Neutrophil (primary cell): ENCODE measurements at regions not wholly inside any gene's neighbourhood (a gene's known extent, or its start where the extent isn't known, plus 50 kb on each side); places are given as distances from the start of the nearest gene placed in this dataset.

Experiments
- H3K27ac ChIP-seq: fragments of 200-600 bp; sonication (generic); 2 replicates; pipeline ENCODE4 v1.5.1; 2016; ENCODE audit warnings: mild to moderate bottlenecking, moderate library complexity
- H3K27me3 ChIP-seq: fragments of 200-600 bp; sonication (generic); 2 replicates; pipeline ENCODE4 v1.6.0; 2016; ENCODE audit warnings: mild to moderate bottlenecking
- H3K36me3 ChIP-seq: fragments of 200-600 bp; sonication (generic); 2 replicates; pipeline ENCODE4 v1.5.1; 2017
- H3K4me1 ChIP-seq, 2 experiments: fragments of 200-600 bp in 1 of 2; sonication (generic) in 1 of 2; 1 replicate in 1 of 2; 2 replicates in 1 of 2; pipeline versions ENCODE4 v1.5.1 to v1.6.1; 2013 to 2016; ENCODE audit warnings: low read depth in 1 of 2, low read length in 1 of 2, mild to moderate bottlenecking in 1 of 2, moderate library complexity in 1 of 2; ENCODE audit not compliant: control insufficient read depth in 1 of 2, insufficient read depth in 1 of 2
- H3K4me3 ChIP-seq, 2 experiments: fragments of 200-600 bp in 1 of 2; sonication (generic) in 1 of 2; 1 replicate in 1 of 2; 2 replicates in 1 of 2; pipeline ENCODE4 v1.5.1; 2013 to 2016; ENCODE audit warnings: low read depth in 1 of 2, low read length in 1 of 2, mild to moderate bottlenecking in 1 of 2, moderate library complexity in 1 of 2
- H3K9me3 ChIP-seq: fragments of 200-600 bp; sonication (generic); 2 replicates; pipeline ENCODE4 v1.5.1; 2016
- TF ChIP-seq, protein P1 (sequence below): fragments of 200-600 bp; sonication (generic); IDR thresholded peaks from 2 replicates; pipeline ENCODE4 v1.5.1; 2016; ENCODE audit warnings: antibody characterized with exemption

DNA sequence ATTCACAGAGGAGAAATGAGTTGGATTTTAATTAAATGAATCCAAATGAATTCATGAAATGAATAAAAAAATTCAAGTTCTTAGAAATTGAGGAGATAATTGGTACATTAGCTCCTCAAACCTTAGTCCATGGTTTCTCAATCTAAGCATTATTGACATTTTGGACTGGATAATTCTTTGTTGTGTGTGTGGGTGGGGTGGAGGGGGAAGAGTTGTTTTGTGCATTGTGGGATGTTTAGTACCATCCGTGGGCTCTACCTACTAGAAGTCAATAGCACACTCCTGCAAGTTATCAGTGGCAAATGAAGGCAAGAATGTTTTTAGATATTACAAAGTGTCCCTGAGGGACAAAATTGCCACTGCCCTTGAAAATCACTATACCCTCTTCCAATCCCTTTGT lies 431.9 kb downstream of the PLPP3 start:
- Histone ChIP-seq H3K9me3 (no peaks in the 10 kb centered on the region), H3K4me3 (no peak overlapping the region), H3K4me1 (no peaks in the 10 kb centered on the region), H3K36me3 (no peaks in the 10 kb centered on the region), H3K27me3 (no peaks in the 10 kb centered on the region), H3K27ac (no peak overlapping the region)
- TF ChIP-seq, protein P1, sequence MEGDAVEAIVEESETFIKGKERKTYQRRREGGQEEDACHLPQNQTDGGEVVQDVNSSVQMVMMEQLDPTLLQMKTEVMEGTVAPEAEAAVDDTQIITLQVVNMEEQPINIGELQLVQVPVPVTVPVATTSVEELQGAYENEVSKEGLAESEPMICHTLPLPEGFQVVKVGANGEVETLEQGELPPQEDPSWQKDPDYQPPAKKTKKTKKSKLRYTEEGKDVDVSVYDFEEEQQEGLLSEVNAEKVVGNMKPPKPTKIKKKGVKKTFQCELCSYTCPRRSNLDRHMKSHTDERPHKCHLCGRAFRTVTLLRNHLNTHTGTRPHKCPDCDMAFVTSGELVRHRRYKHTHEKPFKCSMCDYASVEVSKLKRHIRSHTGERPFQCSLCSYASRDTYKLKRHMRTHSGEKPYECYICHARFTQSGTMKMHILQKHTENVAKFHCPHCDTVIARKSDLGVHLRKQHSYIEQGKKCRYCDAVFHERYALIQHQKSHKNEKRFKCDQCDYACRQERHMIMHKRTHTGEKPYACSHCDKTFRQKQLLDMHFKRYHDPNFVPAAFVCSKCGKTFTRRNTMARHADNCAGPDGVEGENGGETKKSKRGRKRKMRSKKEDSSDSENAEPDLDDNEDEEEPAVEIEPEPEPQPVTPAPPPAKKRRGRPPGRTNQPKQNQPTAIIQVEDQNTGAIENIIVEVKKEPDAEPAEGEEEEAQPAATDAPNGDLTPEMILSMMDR, result no peak

DNA sequence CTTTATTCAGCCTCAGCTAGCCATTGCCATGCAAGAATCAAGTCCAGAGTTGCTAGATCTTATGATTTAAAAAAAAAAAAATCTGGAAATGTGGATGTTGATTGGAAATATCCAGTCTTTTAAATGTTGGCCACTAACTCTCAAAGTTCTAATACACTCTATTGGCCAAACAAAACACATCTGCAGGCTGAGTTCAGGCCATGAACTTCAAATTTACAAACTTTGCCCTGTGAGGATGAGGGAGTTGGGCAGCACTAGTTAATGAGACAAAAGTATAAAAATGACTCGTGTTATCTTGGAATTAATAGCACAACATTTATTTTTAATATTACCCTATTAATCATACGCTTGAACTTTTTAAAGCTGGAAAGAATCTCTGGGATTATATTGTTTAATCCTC lies 432.3 kb downstream of the PLPP3 start:
- Histone ChIP-seq H3K4me1 (no peaks in the 10 kb centered on the region), H3K4me3 (no peak overlapping the region), H3K36me3 (no peaks in the 10 kb centered on the region), H3K9me3 (no peaks in the 10 kb centered on the region), H3K27ac (no peak overlapping the region), H3K27me3 (no peaks in the 10 kb centered on the region)
- TF ChIP-seq, protein P1, result no peak

DNA sequence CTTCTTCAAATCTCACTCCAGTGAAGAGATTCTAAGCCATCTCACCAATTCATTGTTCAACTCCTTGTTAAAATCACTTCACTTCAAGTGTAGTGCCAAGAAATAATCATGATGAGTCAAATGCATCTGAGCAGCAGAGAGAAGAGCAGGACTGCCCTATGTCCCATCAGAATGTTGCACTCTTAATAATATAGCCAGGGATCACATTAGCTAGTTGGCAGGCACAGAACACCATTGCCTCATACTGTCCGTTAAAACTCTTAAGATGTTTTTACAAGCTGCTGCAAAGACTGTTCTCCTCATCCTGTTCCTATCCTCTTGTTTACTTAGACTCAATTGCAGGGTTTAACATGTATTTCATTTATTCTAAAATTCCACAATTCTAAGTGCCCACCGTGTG lies 432.9 kb downstream of the PLPP3 start:
- no peaks in the 10 kb centered on the region for H3K27me3 ChIP-seq
- H3K4me3 ChIP-seq, result no peak overlapping the region
- TF ChIP-seq, protein P1, result no peak
- no peaks in the 10 kb centered on the region for H3K9me3 ChIP-seq
- H3K4me1 ChIP-seq, result no peaks in the 10 kb centered on the region
- no peak overlapping the region for H3K27ac ChIP-seq
- no peaks in the 10 kb centered on the region for H3K36me3 ChIP-seq

DNA sequence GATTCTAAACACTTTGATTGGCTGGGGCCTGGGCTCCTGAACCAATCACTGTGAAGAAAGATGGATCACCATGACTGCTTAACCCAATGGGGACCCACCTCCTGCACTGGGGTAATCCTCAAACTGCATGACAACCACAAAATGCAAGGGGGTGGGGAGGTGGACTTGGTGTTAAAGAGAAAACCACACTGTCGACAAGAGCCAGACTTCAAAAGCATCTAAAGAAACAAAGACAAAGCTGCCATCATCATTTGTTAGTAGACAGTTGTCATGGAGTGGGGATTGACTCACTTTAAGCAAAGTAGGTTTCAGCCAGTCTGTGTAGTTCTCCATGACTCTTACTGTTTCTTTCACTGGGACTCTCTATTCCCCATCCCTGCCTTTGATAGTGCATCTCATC lies 433.8 kb downstream of the PLPP3 start:
- TF ChIP-seq, protein P1, result no peak
- Histone ChIP-seq H3K9me3 (no peaks in the 10 kb centered on the region), H3K36me3 (no peaks in the 10 kb centered on the region), H3K4me1 (no peaks in the 10 kb centered on the region), H3K27ac (no peak overlapping the region), H3K27me3 (no peaks in the 10 kb centered on the region), H3K4me3 (no peak overlapping the region)

DNA sequence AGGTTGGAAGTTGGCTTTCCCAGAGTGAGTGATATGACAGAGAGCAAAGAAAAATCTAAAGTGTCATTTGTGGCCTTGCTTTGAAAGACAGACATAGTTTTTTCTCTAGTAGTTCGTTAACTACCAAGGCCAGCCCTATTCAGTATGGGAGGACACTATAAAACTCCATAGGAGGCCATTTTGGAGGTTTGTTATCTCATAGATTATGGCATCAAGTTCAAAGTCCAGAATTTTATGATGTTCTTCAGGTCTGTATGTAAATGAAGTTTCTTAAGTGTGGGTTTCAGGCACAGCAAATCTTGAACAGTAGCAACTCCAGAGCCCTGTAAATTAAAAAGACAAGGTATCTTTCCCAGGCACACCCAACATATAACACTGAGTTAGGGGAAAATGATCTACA lies 437.1 kb downstream of the PLPP3 start:
- Histone ChIP-seq H3K27me3 (no peaks in the 10 kb centered on the region), H3K27ac (no peak overlapping the region), H3K36me3 (no peaks in the 10 kb centered on the region), H3K9me3 (no peaks in the 10 kb centered on the region), H3K4me3 (no peak overlapping the region), H3K4me1 (no peaks in the 10 kb centered on the region)
- TF ChIP-seq, protein P1, result no peak

DNA sequence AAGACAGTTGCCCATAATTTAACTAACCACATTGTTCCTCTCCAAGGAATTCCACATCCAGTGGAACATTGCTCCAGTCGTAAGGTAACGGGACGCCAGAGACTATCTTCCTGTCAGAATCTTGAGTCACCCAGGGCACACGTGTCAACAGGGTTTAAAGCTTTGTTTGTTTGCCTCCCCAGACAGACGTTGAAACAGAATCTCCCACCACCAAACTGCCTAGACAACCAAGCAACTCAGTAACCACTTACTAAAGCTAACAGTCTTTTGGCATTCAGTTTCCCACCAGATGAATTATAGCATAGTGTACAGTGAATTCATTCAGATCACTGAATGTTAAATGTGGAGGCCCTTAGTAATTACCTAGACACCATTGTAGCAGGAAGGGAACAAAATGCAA lies 439.5 kb downstream of the PLPP3 start:
- Histone ChIP-seq H3K4me1 (no peaks in the 10 kb centered on the region), H3K36me3 (no peaks in the 10 kb centered on the region), H3K27me3 (no peaks in the 10 kb centered on the region)

More for the DNA sequence above, 439.5 kb downstream of the PLPP3 start:
- H3K9me3 ChIP-seq, result no peaks in the 10 kb centered on the region
- TF ChIP-seq, protein P1, result no peak
- H3K4me3 ChIP-seq, result no peak overlapping the region
- no peak overlapping the region for H3K27ac ChIP-seq
